Keratinocyte (primary cell): ENCODE measurements at regions not wholly inside any gene's neighbourhood (a gene's known extent, or its start where the extent isn't known, plus 50 kb on each side); places are given as distances from the start of the nearest gene placed in this dataset.
"Not testable (repeated sequence)": the region's sequence is repeated elsewhere in the genome, so short reads cannot be mapped to it uniquely, and the experiment has no call there.

ENCODE experiments used
- CTCF ChIP-seq, 3 experiments: IDR thresholded peaks in 1 of 3; conservative IDR thresholded peaks in 1 of 3; optimal IDR thresholded peaks in 1 of 3; 2 replicates in 2 of 3; 3 replicates in 1 of 3; pipeline versions ENCODE3 to v1.5.1; 2011; ENCODE audit warnings: low read length in 3 of 3, mild to moderate bottlenecking in 3 of 3, moderate library complexity in 2 of 3, control low read depth in 1 of 3, inconsistent platforms in 1 of 3; ENCODE audit not compliant: insufficient read depth in 2 of 3; ENCODE audit errors: extremely low read depth in 1 of 3
- EZH2 ChIP-seq: IDR thresholded peaks from one replicate; pipeline ENCODE4 v1.6.1; 2012; ENCODE audit warnings: inconsistent platforms, mild to moderate bottlenecking, low read length, moderate library complexity

GRCh38 chr5:176035816-176036308 is 67.7 kb upstream of the THOC3 start:
- TF ChIP-seq CTCF (optimal IDR thresholded peaks at IDR 0.05 in 1 of 3, IDR thresholded peaks at IDR 0.05 in 1 of 3, conservative IDR thresholded peaks at IDR 0.05 in 1 of 3; ENCODE audit: extremely low read depth in 1 of 3, insufficient read depth in 2 of 3, low read length in 3 of 3); EZH2: not testable (repeated sequence)
